ENCODE measurements at regions not wholly inside any gene's neighbourhood (a gene's known extent, or its start where the extent isn't known, plus 50 kb on each side); places are given as distances from the start of the nearest gene placed in this dataset.
"Not testable (repeated sequence)": the region's sequence is repeated elsewhere in the genome, so short reads cannot be mapped to it uniquely, and the experiment has no call there.

DNA sequence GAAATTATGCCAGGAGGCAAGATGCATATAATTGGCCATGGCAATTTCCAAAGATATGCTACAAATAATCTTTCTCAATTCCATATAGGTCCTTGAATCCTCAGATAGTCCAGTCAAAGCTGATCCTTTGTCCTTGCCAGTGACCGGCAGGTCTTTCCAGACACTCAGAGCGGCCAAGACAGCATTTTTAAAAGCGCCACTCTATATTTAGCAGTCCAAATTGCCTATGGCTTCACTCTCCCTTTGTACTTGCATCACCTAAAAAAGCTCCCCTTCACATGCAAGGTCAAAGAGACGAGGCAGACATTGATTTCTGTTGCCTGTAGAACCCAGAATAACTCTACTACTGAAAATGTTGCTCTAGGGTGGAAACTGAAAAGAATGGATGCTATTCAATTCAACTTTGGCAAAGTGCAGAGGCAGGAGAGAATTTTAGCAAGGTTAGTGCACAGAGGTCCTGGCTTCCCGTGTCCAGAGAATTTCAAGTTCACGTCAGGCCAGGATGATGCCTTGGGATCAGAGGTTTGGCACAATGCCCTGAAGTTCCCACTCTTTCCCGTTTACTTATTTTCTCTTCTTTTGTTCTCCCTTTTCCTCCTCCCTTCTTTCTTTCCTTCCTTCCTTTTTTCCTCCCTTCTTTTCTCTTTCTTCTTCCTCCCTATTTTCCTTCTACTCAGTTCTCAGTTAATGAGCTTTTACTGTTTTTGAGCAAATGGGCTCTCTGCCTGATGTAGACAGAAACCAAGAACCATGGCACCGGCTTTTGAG lies 108.5 kb downstream of the KCNK1 start:
- DNase-seq: no peak
- Mint-ChIP-seq H3K27me3 (ENCODE audit: unreplicated experiment) (peaks cover 2% of the 10 kb centered on the region), H3K27ac (ENCODE audit: unreplicated experiment) (no peak overlapping the region), H3K9me3 (ENCODE audit: unreplicated experiment) (no peaks in the 10 kb centered on the region), H3K36me3 (ENCODE audit: unreplicated experiment) (no peaks in the 10 kb centered on the region), H3K4me3 (ENCODE audit: unreplicated experiment) (no peak overlapping the region), H3K4me1 (ENCODE audit: low read depth, unreplicated experiment) (no peaks in the 10 kb centered on the region)
- no peak for TF ChIP-seq CTCF (IDR thresholded peaks at IDR 0.05; ENCODE audit: partially characterized antibody, unreplicated experiment)

- Mint-ChIP-seq H3K9me3 (ENCODE audit: unreplicated experiment) (no peaks in the 10 kb centered on the region), H3K4me3 (ENCODE audit: unreplicated experiment) (no peak overlapping the region), H3K36me3 (ENCODE audit: unreplicated experiment) (no peaks in the 10 kb centered on the region), H3K27ac (ENCODE audit: unreplicated experiment) (no peak overlapping the region), H3K4me1 (ENCODE audit: low read depth, unreplicated experiment) (no peaks in the 10 kb centered on the region), H3K27me3 (ENCODE audit: unreplicated experiment) (peaks cover 2% of the 10 kb centered on the region)
- TF ChIP-seq CTCF (IDR thresholded peaks at IDR 0.05; ENCODE audit: partially characterized antibody, unreplicated experiment): no peak
- DNase-seq: no peak
Measured at GRCh38 chr1:233723387-233723786, 109.5 kb downstream of the KCNK1 start.

DNA sequence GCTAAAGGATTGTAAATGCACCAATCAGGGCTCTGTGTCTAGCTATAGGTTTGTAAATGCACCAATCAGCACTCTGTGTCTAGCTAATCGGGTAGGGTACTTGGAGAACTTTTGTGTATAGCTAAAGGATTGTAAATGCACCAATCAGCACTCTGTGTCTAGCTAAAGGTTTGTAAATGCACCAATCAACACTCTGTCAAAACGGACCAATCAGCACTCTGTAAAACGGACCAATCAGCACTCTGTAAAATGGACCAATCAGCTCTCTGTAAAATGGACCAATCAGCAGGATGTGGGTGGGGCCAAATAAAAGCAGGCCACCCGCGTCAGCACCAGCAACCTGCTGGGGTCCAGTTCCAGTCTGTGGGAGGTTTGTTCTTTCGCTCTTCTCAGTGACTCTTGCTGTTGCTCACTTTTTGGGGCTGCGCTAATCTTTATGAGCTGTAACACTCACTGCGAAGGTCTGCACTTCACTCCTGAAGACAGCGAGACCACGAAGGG lies 110.3 kb downstream of the KCNK1 start:
- H3K27ac Mint-ChIP-seq (ENCODE audit: unreplicated experiment); H3K27me3 Mint-ChIP-seq (ENCODE audit: unreplicated experiment); DNase-seq; H3K4me3 Mint-ChIP-seq (ENCODE audit: unreplicated experiment); H3K36me3 Mint-ChIP-seq (ENCODE audit: unreplicated experiment); H3K4me1 Mint-ChIP-seq (ENCODE audit: low read depth, unreplicated experiment); H3K9me3 Mint-ChIP-seq (ENCODE audit: unreplicated experiment): not testable (repeated sequence)

DNA sequence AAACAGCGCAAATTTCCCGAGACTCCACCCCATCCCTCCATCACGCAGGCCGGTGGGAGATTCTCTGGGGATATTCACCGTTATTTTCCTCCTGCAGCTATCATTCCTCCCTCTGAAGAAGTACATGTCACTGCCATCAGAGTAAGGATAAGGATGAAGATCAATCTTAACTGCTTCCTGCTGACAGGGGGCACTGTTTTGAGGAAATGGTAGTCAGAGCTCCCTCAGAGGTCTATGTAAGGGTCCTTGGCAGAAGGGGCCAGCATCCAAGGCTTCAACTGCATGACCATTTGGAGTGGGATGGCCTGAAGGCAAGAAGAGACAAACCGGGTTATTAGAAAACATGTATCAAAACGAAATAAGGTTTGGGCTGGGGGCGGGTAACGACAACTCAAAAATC lies 111.5 kb downstream of the KCNK1 start:
- no peak for TF ChIP-seq CTCF (IDR thresholded peaks at IDR 0.05; ENCODE audit: partially characterized antibody, unreplicated experiment)
- no peak for DNase-seq
- Mint-ChIP-seq H3K4me3 (ENCODE audit: unreplicated experiment) (no peak overlapping the region), H3K9me3 (ENCODE audit: unreplicated experiment) (no peaks in the 10 kb centered on the region), H3K27ac (ENCODE audit: unreplicated experiment) (no peak overlapping the region), H3K4me1 (ENCODE audit: low read depth, unreplicated experiment) (no peaks in the 10 kb centered on the region), H3K27me3 (ENCODE audit: unreplicated experiment) (peaks cover 2% of the 10 kb centered on the region), H3K36me3 (ENCODE audit: unreplicated experiment) (no peaks in the 10 kb centered on the region)

GRCh38 chr1:233728721-233729120 lies 114.8 kb downstream of the KCNK1 start:
- no peaks in the 10 kb centered on the region for H3K9me3 Mint-ChIP-seq (ENCODE audit: unreplicated experiment)
- no peak overlapping the region for H3K4me3 Mint-ChIP-seq (ENCODE audit: unreplicated experiment)
- H3K36me3 Mint-ChIP-seq (ENCODE audit: unreplicated experiment): no peaks in the 10 kb centered on the region
- peaks cover under 1% of the 10 kb centered on the region for H3K27me3 Mint-ChIP-seq (ENCODE audit: unreplicated experiment)
- no peak for DNase-seq
- TF ChIP-seq CTCF (IDR thresholded peaks at IDR 0.05; ENCODE audit: partially characterized antibody, unreplicated experiment): no peak
- H3K27ac Mint-ChIP-seq (ENCODE audit: unreplicated experiment): no peak overlapping the region
- no peaks in the 10 kb centered on the region for H3K4me1 Mint-ChIP-seq (ENCODE audit: low read depth, unreplicated experiment)

Data from glutamatergic neuron (in vitro differentiated cells).